ENCODE measurements at regions not wholly inside any gene's neighbourhood (a gene's known extent, or its start where the extent isn't known, plus 50 kb on each side); places are given as distances from the start of the nearest gene placed in this dataset.

DNA sequence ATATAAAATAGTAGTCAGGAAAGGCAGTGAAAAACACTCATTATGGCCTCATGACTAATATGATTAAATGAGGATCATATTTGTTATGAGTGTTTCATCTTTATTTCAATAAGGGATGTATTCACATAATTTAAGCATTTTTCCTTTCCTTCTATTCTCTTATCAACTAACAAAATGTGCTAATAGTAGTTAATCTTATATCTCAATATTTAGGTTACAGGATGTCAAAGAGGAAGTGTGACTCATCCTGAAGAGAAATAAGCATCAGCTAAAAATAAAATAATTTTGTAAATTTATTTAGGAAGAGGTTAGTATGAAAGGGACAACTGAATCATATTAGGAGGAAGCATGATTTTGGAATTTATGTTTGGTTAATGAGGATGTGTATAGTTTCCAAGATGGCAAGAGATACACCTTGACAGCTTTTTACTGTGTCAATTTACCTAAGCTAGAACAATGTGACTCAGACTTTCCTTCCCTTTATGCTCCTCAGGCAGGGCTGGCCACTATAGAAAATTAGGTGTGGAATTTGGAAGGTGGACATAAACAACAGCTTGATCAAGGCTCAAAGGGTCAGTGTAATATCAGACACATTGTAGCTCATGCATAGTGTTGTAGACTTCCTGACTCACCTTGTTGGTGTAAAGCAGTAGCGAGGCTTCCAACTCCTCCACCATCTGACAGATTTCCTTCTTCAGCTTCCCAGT is 172.7 kb downstream of the SLITRK1 start (continued):
- TF ChIP-seq, protein P1, sequence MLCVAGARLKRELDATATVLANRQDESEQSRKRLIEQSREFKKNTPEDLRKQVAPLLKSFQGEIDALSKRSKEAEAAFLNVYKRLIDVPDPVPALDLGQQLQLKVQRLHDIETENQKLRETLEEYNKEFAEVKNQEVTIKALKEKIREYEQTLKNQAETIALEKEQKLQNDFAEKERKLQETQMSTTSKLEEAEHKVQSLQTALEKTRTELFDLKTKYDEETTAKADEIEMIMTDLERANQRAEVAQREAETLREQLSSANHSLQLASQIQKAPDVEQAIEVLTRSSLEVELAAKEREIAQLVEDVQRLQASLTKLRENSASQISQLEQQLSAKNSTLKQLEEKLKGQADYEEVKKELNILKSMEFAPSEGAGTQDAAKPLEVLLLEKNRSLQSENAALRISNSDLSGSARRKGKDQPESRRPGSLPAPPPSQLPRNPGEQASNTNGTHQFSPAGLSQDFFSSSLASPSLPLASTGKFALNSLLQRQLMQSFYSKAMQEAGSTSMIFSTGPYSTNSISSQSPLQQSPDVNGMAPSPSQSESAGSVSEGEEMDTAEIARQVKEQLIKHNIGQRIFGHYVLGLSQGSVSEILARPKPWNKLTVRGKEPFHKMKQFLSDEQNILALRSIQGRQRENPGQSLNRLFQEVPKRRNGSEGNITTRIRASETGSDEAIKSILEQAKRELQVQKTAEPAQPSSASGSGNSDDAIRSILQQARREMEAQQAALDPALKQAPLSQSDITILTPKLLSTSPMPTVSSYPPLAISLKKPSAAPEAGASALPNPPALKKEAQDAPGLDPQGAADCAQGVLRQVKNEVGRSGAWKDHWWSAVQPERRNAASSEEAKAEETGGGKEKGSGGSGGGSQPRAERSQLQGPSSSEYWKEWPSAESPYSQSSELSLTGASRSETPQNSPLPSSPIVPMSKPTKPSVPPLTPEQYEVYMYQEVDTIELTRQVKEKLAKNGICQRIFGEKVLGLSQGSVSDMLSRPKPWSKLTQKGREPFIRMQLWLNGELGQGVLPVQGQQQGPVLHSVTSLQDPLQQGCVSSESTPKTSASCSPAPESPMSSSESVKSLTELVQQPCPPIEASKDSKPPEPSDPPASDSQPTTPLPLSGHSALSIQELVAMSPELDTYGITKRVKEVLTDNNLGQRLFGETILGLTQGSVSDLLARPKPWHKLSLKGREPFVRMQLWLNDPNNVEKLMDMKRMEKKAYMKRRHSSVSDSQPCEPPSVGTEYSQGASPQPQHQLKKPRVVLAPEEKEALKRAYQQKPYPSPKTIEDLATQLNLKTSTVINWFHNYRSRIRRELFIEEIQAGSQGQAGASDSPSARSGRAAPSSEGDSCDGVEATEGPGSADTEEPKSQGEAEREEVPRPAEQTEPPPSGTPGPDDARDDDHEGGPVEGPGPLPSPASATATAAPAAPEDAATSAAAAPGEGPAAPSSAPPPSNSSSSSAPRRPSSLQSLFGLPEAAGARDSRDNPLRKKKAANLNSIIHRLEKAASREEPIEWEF (IDR thresholded peaks at IDR 0.05; ENCODE audit: insufficient replicate concordance, low read depth, low read length): no peak
- TF ChIP-seq, protein P2, sequence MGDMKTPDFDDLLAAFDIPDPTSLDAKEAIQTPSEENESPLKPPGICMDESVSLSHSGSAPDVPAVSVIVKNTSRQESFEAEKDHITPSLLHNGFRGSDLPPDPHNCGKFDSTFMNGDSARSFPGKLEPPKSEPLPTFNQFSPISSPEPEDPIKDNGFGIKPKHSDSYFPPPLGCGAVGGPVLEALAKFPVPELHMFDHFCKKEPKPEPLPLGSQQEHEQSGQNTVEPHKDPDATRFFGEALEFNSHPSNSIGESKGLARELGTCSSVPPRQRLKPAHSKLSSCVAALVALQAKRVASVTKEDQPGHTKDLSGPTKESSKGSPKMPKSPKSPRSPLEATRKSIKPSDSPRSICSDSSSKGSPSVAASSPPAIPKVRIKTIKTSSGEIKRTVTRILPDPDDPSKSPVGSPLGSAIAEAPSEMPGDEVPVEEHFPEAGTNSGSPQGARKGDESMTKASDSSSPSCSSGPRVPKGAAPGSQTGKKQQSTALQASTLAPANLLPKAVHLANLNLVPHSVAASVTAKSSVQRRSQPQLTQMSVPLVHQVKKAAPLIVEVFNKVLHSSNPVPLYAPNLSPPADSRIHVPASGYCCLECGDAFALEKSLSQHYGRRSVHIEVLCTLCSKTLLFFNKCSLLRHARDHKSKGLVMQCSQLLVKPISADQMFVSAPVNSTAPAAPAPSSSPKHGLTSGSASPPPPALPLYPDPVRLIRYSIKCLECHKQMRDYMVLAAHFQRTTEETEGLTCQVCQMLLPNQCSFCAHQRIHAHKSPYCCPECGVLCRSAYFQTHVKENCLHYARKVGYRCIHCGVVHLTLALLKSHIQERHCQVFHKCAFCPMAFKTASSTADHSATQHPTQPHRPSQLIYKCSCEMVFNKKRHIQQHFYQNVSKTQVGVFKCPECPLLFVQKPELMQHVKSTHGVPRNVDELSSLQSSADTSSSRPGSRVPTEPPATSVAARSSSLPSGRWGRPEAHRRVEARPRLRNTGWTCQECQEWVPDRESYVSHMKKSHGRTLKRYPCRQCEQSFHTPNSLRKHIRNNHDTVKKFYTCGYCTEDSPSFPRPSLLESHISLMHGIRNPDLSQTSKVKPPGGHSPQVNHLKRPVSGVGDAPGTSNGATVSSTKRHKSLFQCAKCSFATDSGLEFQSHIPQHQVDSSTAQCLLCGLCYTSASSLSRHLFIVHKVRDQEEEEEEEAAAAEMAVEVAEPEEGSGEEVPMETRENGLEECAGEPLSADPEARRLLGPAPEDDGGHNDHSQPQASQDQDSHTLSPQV (IDR thresholded peaks at IDR 0.05): no peak
- TF ChIP-seq TAF1 (IDR thresholded peaks at IDR 0.05; ENCODE audit: borderline replicate concordance, low read depth, low read length) (no peak), JUND (IDR thresholded peaks at IDR 0.05; ENCODE audit: low read depth, low read length) (no peak), GABPA (IDR thresholded peaks at IDR 0.05; ENCODE audit: low read depth) (no peak), POU2F2 (IDR thresholded peaks at IDR 0.05; ENCODE audit: borderline replicate concordance, low read depth, low read length) (no peak), TCF12 (IDR thresholded peaks at IDR 0.05; ENCODE audit: low read depth, low read length) (no peak), SKIL (IDR thresholded peaks at IDR 0.05; ENCODE audit: low read depth, poor library complexity, severe bottlenecking) (no peak), MTA3 (IDR thresholded peaks at IDR 0.05; ENCODE audit: borderline replicate concordance, low read length) (no peak)
- TF ChIP-seq, protein P3, sequence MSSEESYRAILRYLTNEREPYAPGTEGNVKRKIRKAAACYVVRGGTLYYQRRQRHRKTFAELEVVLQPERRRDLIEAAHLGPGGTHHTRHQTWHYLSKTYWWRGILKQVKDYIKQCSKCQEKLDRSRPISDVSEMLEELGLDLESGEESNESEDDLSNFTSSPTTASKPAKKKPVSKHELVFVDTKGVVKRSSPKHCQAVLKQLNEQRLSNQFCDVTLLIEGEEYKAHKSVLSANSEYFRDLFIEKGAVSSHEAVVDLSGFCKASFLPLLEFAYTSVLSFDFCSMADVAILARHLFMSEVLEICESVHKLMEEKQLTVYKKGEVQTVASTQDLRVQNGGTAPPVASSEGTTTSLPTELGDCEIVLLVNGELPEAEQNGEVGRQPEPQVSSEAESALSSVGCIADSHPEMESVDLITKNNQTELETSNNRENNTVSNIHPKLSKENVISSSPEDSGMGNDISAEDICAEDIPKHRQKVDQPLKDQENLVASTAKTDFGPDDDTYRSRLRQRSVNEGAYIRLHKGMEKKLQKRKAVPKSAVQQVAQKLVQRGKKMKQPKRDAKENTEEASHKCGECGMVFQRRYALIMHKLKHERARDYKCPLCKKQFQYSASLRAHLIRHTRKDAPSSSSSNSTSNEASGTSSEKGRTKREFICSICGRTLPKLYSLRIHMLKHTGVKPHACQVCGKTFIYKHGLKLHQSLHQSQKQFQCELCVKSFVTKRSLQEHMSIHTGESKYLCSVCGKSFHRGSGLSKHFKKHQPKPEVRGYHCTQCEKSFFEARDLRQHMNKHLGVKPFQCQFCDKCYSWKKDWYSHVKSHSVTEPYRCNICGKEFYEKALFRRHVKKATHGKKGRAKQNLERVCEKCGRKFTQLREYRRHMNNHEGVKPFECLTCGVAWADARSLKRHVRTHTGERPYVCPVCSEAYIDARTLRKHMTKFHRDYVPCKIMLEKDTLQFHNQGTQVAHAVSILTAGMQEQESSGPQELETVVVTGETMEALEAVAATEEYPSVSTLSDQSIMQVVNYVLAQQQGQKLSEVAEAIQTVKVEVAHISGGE (CRISPR knock-in tag; IDR thresholded peaks at IDR 0.05): no peak

Data from GM12878 (cell line).